HG02852 (cell line): ENCODE measurements at regions not wholly inside any gene's neighbourhood (a gene's known extent, or its start where the extent isn't known, plus 50 kb on each side); places are given as distances from the start of the nearest gene placed in this dataset.
"Not testable (repeated sequence)": the region's sequence is repeated elsewhere in the genome, so short reads cannot be mapped to it uniquely, and the experiment has no call there.

Experiments used
- ATAC-seq: cut with Tn5 transposase; IDR thresholded peaks from one replicate; pipeline ENCODE4 v1.9.1; 2021; ENCODE audit warnings: mild to moderate bottlenecking, moderate library complexity; ENCODE audit not compliant: unreplicated experiment

DNA sequence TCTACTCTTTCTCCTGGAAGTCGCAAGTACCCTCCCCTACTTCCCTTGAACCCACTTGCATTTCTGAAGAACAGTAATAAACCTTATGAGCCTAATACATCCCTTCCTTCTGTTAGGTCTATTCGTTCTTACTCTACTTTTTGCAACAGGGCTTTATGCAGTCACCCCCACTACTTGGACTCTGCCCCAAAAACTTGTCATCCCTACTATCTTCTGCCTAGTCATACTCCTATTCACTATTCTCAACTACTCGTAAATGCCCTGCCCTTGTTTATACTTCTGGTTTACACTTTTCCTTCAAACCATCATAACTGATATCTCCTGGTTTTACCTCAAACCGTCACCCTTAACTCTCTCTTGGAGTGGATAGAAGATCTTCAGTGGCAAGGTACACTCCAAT, 55.2 kb upstream of the SLIT2 start:
- no peak for ATAC-seq

DNA sequence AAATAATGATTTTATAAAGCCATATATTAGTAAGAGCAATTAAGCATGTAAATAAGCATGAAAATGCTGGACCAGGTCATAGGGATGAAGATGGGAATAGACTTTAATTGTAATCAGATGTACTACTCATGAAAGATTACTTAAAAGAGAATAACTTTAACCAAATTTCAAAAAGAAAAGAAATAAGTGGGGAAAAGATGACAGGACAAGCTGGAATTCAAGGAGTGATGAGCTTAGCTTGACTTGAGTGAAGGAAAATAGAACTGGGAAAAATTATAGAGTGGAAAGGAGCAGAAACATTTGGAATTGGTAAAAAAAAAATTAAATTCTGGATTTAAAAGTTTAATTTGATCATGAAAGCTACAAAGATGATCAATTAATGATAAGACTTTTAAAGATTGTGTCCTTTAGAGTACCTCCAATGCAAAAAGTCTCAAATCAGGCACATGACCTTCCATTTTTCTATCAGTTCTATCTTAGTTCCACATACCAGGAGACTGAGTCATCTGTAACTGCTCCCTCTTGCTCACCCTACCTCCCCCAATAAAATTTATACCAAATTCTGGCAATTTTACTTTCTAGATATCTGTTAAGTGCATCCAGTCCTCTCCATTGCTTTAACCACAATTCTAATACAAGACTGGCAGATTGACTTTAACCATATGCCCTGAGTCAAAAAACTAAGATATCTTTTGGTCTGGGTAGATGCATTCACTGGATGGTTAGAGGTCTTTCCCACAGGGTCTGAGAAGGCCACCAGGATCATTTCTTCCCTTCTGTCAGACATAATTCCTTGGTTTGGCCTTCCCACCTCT, 56.4 kb upstream of the SLIT2 start:
- no peak for ATAC-seq

DNA sequence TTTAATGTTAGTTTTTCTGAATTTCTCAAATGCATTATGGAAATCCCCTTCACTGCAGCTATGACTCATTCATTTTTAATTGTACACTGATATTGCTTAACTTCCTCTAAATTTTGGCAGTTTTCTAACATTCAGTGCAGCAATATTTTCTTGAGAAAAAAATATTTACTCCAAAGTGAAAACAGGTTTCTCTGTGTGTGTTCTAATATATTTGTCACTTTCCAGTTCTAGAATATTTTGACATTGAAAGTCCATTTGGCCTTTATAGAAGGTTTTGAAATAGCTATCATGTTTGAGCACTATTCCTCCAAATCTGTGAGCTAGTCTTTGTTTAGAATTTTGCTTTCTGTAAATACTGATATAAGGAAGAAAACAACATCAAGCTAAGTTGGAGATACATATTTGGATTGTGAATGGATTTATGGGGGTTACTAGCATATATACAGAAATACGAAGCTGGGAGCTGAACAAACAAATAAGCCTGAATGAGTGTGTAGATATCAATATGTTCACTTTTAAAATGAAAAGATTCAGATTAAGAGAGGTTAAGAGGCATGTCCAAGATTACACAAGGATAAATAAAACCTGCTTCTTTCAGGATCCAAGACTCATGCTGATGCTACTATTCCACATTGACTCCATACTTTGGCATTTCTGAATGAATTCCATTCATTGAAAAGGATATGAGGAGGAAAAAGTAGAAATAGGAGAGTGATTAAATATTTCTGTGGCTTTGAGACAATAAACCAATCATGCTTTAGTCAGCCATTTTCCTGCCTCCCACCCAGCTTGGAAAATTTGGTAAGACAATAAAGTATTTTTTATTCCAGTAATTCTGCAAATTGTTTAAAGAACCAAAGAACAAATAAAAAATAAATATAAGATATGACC, 57.3 kb upstream of the SLIT2 start:
- no peak for ATAC-seq

DNA sequence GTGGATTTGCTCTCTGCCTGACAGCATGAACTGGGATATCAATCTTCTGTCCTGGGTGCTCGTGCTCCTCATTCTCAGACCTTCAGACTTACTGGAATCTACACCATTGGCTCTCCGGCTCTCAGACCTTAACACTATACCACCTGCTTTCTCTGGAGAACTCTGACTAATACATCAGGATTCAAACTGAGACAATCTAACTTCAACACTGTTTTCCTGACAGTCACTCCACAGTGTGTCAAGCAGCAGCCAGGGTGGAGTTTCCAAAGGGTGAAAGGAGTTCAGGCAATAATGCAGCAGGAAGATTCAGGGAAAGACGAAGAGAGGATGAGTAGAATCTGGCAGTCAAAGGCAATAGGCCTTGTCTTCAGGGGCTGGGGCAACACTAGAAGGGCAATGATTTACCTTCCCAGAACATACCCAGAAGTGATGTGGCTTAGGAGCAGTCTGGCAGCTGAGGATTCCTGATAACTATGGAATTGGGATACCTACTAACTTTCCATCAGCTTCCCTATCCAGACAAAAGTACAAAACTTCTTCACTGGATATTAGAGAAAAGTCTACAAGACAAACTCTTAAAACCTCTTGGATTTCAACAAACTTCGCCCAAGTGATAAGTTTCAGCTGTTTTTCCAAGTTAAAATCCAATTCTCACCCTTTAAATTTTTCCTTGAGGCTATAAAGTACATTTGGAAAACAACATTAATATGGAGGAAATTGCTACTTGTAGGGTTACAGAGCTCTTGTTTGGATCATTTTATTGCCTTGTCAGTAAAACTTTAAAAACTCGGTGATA, 58.4 kb upstream of the SLIT2 start:
- ATAC-seq = no peak

DNA sequence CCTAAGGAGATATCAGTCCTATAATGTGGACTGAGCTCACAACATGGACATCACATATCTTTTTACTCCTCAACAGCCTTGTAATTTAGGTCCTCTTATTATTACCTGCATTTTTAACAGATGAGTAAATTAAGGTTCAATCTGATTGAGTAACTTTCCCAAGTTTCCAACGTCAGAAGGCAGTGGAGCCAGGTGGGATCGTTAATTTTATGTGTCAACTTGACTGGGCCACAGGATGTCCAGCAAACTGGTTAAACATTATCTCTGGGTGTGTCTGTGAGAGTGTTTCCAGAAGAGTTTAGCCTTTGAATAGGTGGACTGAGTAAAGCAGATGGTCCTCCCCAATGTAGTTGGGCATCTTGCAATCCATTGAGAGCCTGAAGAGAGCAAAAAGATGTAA, 59.0 kb upstream of the SLIT2 start:
- ATAC-seq = no peak

DNA sequence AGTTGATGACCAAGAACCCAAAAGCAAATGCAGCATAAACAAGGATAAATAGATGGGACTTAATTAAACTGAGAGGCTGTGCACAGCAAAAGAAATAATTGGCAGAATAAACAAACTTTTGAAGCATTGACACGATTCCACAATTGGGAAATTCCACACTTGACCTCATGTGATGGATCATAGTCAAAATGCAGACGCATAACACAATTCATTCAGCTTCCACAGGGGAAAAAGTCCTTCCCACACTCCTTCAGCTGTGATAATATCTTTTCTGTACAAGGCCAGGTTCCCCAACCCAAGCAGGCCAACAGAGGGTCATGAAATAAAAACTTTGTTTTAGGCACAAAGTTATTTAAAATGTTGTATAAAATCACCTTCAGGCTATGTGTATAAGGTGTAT, 66.6 kb upstream of the SLIT2 start:
- ATAC-seq = no peak

DNA sequence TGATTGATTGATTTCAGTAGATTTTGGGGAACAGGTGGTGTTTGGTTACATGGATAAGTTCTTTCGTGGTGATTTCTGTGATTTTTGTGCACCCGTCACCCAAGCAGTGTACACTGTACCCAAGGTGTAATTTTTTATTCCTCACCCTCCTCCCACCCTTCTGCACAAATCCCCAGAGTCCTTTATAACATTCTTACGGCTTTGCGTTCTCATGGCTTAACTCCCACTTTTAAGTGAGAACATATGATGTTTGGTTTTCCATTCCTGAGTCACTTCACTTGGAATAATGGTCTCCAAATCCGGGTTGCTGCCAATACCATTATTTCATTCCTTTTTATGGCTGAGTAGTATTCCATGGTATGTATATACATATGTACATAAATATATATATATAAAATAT, 68.6 kb upstream of the SLIT2 start:
- ATAC-seq = not testable (repeated sequence)

DNA sequence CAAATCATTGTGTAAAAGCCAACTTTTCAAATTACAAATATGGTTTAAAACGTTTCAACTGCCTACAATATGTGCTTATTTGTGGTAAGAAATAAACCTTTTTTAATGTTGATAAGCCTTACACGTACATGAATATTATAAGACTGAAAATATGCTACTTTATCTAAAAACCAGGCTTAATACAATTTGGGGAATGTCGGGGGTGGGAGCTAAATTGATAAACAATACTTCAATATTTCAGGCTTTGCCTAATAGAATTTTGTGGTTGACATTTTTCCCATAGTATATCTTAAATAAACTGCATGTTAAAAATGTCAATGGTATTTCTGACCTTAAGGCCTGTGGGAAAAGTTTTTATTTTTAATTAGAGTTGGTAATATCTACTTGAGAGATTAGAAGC, 69.8 kb upstream of the SLIT2 start:
- ATAC-seq = no peak

DNA sequence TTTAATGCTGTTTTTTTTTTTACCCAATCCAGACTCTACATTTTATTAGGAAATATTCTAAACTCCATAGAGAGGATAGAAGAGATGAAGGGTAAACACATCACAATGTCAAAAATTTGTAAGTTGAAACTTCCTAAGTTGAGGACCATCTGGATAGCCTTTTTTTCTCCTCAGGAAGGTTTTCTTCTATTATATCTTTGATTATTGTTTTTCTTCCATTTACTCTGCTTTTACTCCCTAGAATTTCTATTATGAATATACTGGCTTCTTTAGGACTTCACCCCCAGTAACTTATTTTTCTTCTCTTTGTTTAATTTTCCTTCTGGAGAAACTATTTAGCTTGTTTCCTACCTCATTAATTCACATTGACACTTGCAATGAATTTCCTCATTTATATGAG, 71.2 kb upstream of the SLIT2 start:
- ATAC-seq = no peak

DNA sequence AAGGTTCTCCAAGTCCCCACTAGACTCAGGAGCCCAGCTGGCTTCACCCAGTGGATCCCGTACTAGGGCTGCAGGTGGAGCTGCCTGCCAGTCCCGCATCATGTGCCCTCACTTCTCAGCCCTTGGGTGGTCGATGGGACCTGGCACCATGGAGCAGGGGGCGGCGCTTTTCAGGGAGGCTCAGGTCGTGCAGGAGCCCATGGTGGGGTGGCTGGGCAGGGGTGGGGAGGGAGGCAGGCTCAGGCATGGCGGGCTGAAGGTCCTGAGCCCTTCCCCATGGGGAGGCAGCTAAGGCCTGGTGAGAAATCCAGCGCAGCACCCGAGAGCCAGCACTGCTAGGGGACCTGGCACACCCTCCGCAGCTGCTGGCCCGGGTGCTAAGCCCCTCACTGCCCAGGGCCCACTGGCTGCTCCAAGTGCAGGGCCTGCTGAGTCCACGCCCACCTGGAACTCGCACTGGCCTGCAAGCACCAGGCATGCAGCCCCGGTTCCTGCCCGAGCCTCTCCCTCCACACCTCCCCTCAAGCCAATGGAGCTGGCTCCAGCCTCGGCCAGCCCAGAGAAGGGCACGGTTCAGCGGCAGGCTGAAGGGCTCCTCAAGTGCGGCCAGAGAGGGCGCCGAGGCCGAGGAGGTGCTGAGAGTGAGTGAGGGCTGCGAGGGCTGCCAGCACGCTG, 72.7 kb upstream of the SLIT2 start:
- no peak for ATAC-seq

DNA sequence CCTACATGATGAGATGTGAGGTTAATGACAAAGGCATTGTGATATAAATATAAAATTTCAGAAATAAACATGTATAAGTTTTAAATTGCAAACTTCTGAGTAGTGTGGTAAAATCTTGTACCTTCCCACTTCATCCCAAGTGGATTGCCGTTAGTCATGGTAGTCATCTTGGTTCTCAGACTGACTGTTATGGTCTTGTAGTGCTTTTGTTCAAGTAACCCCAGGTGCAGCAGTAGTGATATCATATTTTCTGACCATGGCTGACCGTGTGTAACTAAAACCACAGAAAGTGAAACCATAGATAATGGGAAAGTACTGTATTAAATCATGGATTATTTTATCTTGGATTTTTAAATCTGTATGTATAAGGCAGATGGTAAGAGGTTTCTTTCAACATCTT, 74.8 kb upstream of the SLIT2 start:
- no peak for ATAC-seq

DNA sequence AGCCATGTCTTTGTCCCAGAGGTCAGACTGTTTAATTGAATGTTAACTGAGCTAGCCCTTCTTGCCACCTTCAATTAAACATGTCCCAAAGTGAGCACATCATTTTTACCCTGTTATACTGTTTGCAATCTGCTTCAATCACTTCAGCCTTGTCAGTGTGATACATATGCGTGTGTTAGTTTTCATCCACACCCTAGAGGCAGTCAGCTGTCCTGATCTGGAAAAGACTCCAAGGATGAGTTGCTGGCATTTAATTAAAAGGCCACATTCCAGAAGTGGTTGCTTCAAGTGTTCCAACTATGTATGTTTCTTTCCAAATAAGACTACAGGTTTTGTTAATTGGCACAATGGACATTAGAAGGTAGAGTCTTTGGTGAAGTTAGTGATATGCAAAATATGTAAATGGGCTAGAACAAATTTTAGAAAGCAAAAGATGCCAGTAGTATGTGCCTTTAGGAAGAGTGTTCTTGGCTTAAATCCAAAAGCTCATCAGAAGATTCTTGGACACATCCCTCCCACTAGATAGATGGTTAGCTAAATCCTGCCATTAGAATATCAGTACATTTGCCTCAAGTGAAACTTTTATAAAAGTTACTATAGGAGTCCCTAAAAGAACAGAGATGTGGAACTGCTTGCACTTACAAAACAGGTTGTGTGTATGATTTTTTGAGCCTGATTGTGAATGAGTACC, 79.5 kb upstream of the SLIT2 start:
- ATAC-seq = no peak

DNA sequence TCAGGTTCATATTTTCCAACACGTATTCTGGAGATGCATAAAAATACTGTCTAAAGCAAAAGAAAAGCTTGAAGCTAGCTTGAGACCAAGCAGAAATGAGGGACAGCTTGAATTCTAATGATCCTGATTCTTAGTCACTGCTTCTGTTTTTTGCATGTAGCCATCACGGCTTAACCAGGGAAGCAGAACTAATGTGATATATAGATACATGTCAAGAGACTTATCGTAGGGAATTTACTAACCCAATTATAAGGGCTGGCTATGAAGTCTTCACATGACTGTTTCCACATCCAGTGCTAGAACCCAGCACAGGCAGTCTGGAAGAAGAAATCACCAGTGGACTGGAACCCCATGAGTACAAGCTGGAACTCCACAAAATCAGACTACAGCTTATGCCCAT, 85.2 kb upstream of the SLIT2 start:
- ATAC-seq = no peak

DNA sequence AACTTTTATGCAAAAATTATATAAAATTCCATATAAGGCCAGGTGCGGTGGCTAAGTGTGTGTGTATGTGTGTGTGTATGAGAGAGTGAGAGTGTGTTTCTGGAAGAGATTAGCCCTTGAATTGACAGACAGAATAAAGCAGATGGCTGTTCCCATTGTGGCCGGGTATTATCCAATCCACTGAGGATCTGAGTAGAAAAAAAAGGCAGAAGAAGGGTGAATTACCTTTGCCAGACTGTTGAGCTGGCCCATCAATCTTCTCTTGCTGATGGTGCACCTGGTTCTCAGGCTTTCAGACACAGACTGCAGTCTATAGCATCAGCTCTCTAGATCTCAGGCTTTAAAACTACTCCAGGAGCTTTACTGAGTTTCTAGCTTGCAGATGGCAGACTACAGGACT, 92.2 kb upstream of the SLIT2 start:
- no peak for ATAC-seq

DNA sequence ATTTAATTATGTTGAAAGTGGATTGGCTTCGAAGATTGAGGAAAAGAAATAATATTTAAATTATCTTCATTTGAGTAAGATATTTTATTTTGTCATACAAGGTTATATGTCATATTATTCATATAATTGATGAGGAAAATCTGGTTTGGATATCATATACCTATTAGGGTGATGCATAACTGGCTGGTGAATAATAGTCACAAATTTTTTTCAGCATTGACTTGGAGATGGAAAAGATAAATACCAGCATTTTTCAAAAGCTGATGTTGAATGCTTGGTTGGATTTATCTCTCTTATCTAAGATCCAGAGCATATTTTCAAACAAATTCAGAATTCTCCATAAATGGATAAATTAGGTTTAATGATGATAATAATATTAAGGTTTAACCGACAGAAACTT, 93.5 kb upstream of the SLIT2 start:
- ATAC-seq = no peak

DNA sequence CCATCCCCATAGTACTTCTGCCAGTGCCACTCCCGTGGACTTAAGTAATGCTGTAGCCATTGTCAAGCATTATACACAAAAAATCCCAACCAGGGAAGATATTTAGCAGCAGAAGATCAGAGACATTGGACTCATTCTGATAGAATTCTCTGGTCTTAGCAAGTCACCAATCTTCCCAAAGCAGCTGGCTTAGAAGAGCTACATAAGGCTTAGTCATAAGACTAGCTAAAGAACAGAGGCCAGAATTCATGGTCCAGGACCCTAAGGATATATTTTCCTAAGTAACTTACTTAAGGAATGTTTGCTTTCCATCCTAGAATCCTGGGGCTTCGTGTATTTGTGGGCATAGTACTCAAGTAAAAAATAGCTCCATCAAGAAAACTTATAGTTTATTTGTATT, 100.3 kb upstream of the SLIT2 start:
- no peak for ATAC-seq

DNA sequence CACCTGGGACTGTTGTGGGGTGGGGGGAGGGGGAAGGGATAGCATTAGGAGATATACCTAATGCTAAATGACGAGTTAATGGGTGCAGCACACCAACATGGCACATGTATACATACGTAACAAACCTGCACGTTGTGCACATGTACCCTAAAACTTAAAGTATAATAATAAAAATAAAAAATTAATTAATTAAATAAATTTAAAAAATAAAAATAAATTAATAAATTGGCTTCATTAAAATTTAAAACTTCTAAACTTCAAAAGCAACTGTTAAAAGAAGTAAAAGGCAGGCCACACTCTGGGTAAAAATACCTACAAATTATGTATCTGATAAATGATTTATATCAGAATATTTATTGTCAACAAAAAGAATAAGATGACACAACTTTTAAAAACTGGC, 102.6 kb upstream of the SLIT2 start:
- not testable (repeated sequence) for ATAC-seq

DNA sequence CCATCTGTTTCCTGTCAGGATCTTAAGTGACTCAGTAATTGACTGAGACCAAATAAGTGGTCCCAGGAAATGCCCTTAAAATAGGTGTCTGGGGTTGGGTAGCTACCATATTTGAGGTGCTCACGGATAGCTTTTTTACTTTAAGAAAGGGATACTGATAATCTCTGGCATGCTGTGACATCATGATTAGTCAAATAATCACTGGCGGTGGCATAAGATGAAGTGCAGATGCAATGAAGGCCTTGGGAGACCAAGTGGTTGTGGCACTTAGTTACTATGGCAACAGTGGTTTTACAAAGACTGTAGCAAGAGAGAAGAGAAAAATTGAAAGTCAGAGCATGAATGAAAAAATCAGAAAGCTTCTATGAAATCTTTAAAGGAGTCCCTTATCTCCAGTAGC, 114.5 kb upstream of the SLIT2 start:
- no peak for ATAC-seq

DNA sequence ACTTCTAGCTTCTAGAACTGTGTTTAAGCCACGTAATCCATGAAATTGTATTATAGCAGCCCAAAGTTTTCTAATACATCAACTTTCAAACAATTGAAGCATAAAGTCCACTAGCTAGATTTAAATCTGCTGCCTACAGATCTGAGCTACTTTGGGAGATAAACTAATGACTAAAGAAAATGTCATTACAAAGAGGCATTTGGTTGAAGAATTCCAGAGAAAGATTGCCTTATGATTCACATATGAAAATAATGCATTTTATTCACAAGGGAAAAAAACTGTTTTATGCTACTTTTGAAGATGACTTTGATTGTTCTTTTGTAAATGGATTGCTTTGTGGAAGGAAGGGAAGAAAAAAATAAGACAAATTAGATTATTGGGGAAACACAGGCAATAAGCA, 124.1 kb upstream of the SLIT2 start:
- ATAC-seq = no peak

DNA sequence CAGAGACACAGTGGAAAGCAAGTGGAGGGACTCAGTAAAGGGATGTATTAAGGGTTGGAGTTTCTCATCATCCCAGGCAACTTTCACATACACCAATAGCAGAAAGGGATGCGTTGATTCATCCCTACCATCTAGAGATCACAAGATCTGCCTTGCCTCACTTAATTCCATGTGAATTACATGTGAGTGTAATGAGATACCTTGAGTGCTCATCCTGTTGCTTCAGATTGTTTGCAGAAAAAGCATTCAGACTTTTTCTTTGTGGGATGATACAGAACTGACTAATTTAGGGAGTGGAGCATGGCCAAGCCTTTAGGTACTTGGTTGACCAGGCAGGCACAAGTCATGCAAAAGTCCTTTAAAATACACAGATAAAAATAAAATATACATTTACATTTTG, 124.8 kb upstream of the SLIT2 start:
- ATAC-seq = no peak
